Activated naive CD4-positive, alpha-beta T cell treated with Interleukin-2 at 50 U/mL for 16 hours (primary cell): ENCODE measurements at regions not wholly inside any gene's neighbourhood (a gene's known extent, or its start where the extent isn't known, plus 50 kb on each side); places are given as distances from the start of the nearest gene placed in this dataset.
A peak's percentile ranks its signal among the peaks of the same experiment; 100 is the strongest.
"Not testable (repeated sequence)": the region's sequence is repeated elsewhere in the genome, so short reads cannot be mapped to it uniquely, and the experiment has no call there.

Source experiments
- DNase-seq: peaks from one replicate; pipeline ENCODE4 v3.0.0-alpha.2; 2020

DNA sequence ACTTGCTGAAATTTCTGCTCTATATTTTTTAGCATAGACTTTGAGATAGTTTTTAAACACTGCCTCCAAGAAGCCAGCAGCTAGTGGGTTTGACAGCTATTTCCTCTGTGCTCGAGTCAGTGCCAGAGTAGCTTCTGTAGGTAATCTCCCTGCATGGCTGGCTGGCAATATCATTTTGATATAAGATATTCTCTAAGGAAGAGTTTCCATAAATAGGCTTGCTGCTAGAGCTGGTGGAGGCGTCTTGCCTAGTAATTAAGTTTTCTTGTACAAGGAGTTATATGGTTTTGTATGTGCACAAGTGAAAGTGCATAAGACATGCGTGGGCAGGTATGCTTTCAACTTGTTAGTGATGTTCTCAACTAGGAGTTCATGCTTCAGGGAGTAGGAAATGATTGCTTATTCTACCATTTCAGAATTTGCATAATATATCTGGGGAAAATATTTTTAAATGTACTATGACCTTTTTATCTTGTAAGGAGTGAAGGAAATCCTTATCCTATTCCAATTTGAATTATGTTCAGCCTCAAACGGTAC is 74.1 kb upstream of the CCL21 start:
- DNase-seq = peak; percentile 6

DNA sequence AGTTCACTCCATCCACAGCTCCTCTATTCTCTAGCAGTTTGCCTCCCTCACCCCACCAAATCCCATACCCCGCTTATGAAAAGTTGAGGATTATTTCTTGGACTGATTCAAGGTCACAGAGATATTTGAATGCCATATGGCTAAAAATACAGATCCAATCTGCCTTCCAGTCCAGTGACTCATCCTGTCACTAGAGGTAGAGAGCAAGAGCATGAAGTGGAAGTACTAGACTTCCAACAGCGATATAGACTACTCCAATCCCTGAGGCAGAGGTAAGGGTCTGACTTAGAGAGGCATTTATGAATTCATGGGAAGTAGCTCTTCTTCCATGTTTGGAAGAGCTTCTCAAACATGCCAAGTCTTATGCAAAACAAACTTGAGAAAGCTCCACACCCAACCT is 72.4 kb upstream of the CCL21 start:
- DNase-seq = no peak

DNA sequence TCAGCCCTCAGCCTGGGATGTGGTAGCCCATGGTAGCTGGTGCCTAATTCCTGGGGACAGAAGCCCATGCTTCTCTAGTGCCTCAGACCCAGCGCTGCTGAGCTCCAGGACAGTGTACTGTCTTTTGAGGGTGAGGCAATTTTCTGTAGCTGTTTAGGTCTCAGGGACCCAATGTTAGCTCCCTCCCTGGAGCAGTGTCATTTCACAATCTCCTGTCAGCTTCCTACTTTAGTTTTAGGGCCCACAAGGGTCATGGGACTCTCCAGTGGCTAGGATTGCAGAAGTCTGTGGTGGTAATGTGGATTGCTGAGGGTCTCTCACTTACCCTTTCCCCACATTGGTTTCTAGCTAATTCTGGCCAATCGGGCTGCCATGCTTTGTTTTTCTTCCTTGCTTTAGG is 67.7 kb upstream of the CCL21 start:
- no peak for DNase-seq

DNA sequence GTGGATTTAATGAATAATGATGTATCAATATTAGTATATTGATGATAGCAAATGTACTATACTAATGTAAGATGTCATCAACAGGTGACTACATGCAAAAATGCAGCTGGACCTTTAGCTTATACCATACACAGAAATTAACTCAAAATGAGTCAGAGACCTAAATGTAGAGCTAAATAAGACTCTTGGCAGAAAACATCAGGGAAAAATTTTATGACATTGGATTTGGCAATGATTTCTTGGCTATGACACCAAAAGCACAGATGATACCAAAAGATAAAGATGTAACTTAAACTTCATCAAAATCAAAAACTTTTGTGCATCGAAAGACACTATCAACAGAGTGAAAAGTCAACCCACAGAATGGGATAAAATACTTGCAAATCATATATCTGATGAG is 64.0 kb upstream of the CCL21 start:
- DNase-seq = no peak

DNA sequence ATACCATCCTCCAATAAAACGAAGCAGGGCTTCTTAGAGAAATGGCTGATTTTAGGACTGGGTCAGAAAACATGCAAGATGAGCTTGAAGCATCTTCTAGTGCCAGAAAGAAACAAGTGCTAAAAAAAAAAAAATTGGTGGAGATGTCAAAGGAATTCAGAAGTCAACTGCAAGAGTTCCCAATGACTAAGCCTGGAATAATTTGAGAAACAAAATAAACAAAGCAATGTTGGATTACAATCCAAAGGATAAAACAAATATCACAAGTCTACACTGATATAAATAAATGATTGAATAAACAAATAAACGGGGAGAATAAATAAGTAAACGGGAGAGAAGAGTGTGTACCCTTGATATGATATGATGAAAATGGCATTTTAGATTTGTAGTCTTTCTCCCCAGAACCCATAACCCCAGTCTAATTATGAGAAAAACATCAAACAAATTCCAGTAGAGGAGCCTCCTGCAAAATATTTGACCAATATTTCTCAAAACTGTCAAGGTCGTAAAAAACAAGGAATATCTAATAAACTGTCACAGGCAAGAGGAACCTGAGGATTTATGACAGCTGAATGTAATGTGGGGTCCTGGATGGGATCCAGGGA is 63.5 kb upstream of the CCL21 start:
- no peak for DNase-seq

DNA sequence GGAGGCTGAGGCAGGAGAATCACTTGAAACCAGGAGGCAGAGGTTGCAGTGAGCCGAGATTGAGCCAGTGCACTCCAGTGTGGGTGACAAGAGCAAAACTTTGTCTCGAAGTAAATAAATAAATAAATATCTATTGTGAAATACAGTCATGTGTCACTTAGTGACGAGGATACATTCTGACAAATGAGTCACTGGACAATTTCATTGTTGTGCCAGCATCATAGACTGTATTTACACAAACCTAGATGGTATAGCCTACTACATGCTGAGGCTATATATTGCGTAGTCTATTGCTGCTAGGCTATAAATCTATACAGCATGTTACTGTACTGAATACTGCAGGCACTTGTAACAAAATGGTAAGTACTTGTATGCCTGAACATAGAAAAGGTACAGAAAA is 61.1 kb upstream of the CCL21 start:
- DNase-seq = no peak

DNA sequence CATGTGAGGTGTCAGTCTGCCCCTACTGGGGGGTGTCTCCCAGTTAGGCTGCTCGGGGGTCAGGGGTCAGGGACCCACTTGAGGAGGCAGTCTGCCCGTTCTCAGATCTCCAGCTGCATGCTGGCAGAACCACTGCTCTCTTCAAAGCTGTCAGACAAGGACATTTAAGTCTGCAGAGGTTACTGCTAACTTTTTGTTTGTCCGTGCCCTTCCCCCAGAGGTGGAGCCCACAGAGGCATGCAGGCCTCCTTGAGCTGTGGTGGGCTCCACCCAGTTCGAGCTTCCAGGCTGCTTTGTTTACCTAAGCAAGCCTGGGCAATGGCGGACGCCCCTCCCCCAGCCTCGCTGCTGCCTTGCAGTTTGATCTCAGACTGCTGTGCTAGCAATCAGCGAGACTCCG is 57.2 kb upstream of the CCL21 start:
- not testable (repeated sequence) for DNase-seq

DNA sequence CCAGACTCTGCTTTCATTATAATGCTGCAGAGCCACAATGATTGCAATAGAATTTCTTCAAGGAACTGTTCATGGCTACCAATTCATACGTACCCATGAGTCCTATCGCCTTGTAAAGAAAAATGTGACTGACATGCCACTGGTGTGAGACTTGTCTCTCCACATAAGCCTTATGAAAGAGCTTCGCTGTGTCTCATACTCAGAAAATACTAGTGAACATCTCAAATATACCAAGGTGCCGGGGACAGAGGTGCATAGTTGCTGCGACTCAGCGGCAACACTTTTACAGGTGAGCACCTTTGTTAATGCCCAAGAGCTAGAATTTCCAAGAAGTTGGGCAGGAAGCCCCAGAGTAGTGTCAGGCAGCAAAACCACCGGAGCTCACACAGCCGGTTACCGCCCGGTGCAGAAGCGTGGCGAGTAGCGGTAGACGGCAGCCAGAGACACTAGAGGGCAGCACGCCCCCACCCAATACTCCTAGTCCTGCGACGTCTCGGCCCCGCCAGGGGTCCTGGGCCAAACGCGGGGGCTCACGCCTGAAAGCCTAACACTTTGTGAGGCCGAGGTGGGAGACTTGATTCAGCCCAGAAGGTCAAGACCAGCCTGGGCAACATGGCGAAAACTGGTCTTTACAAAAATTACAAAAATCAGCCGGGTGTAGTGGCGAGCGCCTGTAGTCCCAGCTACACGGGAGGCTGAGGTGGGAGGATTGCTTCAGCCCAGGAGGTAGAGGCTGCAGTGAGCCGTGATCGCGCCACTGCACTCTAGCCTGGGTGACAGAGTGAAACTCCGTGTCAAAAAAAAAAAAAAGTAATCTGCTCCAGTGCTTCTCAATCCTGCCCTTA is 50.5 kb upstream of the CCL21 start:
- DNase-seq = peak; percentile 32
